RWPE2 (cell line): ENCODE measurements at regions not wholly inside any gene's neighbourhood (a gene's known extent, or its start where the extent isn't known, plus 50 kb on each side); places are given as distances from the start of the nearest gene placed in this dataset.

Experiments
- ATAC-seq: fragments of 200-7000 bp; cut with Tn5 transposase; 3 replicates; pipeline ENCODE4 v1.9.1; 2021; ENCODE audit warnings: low read depth
- DNase-seq: peaks from one replicate; pipeline ENCODE4 v3.0.0-alpha.2; 2020; ENCODE audit warnings: low spot score
- H3K27ac ChIP-seq: fragments of 450-650 bp; 2 replicates; pipeline ENCODE4 v1.5.1; 2017; ENCODE audit warnings: mild to moderate bottlenecking; ENCODE audit not compliant: poor library complexity, severe bottlenecking
- H3K27me3 ChIP-seq: fragments of 250-450 bp; sonication (Bioruptor Pico); 2 replicates; pipeline ENCODE4 v1.5.1; 2021; ENCODE audit warnings: mild to moderate bottlenecking, moderate library complexity; ENCODE audit not compliant: insufficient read depth, poor library complexity, severe bottlenecking
- H3K36me3 ChIP-seq: fragments of 250-450 bp; sonication (Bioruptor Pico); 2 replicates; pipeline ENCODE4 v1.5.1; 2020; ENCODE audit warnings: low read depth, mild to moderate bottlenecking, moderate library complexity
- H3K4me1 ChIP-seq: fragments of 250-450 bp; sonication (Bioruptor Pico); 2 replicates; pipeline ENCODE4 v1.5.1; 2021; ENCODE audit warnings: mild to moderate bottlenecking, moderate library complexity; ENCODE audit not compliant: insufficient read depth, poor library complexity, severe bottlenecking
- H3K4me3 ChIP-seq: fragments of 250-450 bp; sonication (Bioruptor Pico); 2 replicates; pipeline ENCODE4 v1.5.1; 2021; ENCODE audit warnings: mild to moderate bottlenecking, moderate library complexity; ENCODE audit not compliant: severe bottlenecking
- H3K9me3 ChIP-seq: fragments of 250-450 bp; sonication (Bioruptor Pico); 2 replicates; pipeline ENCODE4 v1.5.1; 2021; ENCODE audit warnings: mild to moderate bottlenecking, moderate library complexity; ENCODE audit not compliant: severe bottlenecking
- TF ChIP-seq, protein P1 (sequence below): fragments of 450-650 bp; IDR thresholded peaks from one replicate; pipeline ENCODE4 v1.5.1; 2017; ENCODE audit warnings: mild to moderate bottlenecking, moderate library complexity; ENCODE audit not compliant: poor library complexity, severe bottlenecking

DNA sequence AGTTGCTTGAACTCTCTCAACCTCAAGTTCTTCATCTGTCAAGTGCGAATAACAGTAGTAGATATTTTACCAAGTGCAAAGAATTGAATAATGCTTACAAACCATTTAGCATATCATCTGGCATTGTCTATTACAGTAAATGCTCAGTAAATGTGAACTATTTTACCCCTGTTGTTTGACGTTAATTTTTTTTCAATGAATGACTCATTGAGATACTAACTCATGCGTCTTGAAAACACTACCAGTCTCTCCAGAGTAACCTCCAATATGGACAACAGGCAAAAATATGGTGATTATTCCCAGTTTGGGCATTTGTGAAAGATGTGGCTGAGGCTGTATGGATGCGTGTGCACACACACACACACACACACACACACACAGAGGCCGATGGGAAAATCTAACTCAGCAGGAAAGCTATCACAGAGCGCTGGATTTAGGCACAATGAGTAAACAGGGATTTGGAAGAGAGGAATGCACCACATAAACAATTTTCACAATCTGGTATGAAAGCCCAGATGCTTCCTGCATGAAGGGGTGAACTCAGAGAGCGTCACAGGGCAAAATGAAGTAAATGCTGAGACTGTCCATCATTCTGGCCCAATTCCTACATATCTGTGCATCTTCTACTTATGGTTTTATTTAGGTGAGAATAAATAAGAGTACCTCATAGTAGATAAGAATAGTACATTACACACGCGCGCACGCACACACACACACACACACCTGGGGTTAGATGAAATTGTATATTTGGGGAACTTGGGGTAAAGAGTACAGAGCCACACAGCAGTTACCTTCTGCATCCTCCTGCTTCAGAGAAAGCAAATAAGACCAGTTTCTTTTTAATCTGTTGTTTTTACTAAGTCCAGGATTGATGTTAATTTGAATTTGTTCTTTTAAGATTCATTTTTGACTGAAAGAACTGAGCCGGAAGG lies 128.7 kb downstream of the PALM2AKAP2 start:
- ATAC-seq = no peak
- no peak for DNase-seq
- TF ChIP-seq, protein P1, sequence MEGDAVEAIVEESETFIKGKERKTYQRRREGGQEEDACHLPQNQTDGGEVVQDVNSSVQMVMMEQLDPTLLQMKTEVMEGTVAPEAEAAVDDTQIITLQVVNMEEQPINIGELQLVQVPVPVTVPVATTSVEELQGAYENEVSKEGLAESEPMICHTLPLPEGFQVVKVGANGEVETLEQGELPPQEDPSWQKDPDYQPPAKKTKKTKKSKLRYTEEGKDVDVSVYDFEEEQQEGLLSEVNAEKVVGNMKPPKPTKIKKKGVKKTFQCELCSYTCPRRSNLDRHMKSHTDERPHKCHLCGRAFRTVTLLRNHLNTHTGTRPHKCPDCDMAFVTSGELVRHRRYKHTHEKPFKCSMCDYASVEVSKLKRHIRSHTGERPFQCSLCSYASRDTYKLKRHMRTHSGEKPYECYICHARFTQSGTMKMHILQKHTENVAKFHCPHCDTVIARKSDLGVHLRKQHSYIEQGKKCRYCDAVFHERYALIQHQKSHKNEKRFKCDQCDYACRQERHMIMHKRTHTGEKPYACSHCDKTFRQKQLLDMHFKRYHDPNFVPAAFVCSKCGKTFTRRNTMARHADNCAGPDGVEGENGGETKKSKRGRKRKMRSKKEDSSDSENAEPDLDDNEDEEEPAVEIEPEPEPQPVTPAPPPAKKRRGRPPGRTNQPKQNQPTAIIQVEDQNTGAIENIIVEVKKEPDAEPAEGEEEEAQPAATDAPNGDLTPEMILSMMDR = no peak
- Histone ChIP-seq H3K27ac (no peak overlapping the region), H3K4me1 (peaks cover 36% of the 10 kb centered on the region), H3K9me3 (no peaks in the 10 kb centered on the region), H3K36me3 (no peaks in the 10 kb centered on the region), H3K4me3 (no peak overlapping the region), H3K27me3 (no peaks in the 10 kb centered on the region)

DNA sequence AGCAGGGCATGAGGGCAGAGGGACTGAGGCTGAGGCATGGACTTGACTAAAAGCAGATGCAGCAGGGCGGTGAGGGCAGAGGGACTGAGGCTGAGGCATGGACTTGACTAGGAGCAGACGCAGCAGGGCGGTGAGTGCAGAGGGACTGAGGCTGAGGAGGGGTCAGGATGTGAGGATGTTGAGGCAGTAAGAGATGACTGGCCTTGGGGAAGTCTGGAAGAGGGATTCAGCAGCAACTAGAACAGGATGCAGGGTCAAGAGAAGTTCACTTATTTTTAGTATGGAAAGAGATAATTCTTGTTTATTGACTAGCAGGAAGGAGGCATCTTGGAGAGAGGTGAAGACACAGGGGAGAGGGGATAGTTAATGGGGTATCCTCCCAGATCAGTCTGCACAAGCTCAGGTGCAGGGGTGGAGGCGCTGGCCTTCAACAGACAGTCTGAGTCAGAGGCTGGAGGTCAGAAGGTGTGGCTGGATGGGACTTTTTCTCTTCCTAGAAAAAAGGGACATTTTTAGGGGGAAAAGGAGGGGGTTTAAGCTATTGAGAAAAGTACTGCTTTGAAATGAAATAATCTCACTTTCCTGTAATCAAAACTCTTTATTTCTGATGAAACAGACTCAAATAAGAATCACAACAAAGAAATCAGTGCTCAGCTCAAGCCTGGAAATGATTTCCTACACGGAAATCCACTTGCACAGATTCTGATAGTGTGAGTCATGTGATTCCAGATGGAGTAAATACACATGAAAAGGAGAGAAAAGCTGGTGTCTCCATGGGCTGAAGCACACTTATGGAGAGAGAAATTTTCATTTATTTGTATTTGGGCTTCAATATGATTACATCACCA lies 130.9 kb downstream of the PALM2AKAP2 start:
- Histone ChIP-seq H3K36me3 (no peaks in the 10 kb centered on the region), H3K4me1 (peaks cover 36% of the 10 kb centered on the region), H3K4me3 (no peak overlapping the region), H3K9me3 (no peaks in the 10 kb centered on the region), H3K27ac (peak overlapping the region; percentile 94), H3K27me3 (no peaks in the 10 kb centered on the region)
- DNase-seq = no peak
- peak; percentile 72 for ATAC-seq
- TF ChIP-seq, protein P1 = no peak

DNA sequence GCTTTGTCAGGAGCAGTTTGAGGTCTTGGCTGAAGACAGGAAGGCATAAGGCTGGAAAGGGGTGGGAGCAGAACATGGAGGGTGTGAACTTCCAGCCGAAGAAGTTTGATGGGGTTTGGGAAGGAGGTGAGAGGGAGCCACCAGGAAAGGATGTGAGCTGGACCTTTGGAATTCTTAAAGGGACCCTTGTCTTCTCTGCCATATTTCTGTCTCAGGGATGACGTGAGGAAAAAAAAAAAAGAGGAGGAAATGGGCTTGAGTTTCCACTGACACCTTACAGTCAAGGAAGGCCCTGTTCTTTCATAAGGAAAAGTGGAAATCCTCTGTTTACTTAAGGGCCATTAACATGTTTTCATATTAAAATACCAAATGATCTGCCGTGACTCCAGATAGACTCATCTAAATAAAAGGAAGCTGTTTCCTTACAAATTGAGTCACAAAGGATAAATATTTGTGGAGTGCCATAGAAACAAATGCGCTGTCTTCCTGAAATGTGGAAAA lies 132.1 kb downstream of the PALM2AKAP2 start:
- Histone ChIP-seq H3K9me3 (no peaks in the 10 kb centered on the region), H3K27ac (peak overlapping the region; percentile 94), H3K36me3 (no peaks in the 10 kb centered on the region), H3K4me1 (peaks cover 36% of the 10 kb centered on the region), H3K27me3 (no peaks in the 10 kb centered on the region), H3K4me3 (no peak overlapping the region)
- peak; percentile 69 for ATAC-seq
- TF ChIP-seq, protein P1 = no peak
- no peak for DNase-seq

DNA sequence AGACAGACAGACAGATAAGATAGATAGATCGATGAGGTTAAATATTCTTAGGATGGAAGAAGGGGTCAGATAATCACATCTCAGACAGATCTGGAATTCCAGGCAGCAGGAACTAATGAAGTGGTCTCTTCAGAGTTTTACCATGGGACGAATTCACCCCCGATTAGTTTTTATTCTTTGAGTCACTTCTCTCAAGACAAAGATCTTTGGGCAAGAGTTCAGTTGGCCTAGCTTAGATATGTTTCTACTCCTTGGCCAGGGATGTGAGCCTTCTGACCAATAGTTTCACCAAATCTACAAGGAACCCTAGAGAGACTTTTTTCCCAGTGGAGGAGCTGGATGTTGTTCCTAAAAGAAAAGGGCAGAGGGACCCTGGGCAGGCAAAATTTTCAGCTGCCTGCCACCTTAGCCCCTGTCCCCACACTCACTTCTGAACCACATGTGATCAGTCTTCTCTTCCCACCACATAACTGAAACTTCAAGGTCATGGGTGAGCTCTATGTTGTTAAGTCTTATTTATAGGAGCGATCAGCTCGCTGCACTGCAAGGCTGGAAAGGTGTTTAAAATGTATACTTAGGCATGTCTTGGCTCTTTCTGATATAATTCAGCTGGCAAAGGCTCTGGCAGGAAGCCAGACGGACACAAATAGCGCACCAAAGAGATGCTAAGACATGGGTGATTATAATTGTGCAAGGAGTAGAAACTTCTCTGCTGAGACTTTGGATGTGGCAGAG lies 132.9 kb downstream of the PALM2AKAP2 start:
- Histone ChIP-seq H3K27me3 (no peaks in the 10 kb centered on the region), H3K27ac (peak overlapping the region; percentile 94), H3K36me3 (no peaks in the 10 kb centered on the region), H3K9me3 (no peaks in the 10 kb centered on the region), H3K4me3 (no peak overlapping the region), H3K4me1 (peaks cover 36% of the 10 kb centered on the region)
- TF ChIP-seq, protein P1 = no peak
- ATAC-seq = no peak
- DNase-seq = no peak
